HG03565 (cell line): ENCODE measurements at regions not wholly inside any gene's neighbourhood (a gene's known extent, or its start where the extent isn't known, plus 50 kb on each side); places are given as distances from the start of the nearest gene placed in this dataset.
A peak's percentile ranks its signal among the peaks of the same experiment; 100 is the strongest.
"Not testable (repeated sequence)": the region's sequence is repeated elsewhere in the genome, so short reads cannot be mapped to it uniquely, and the experiment has no call there.

Experiments
- ATAC-seq: cut with Tn5 transposase; IDR thresholded peaks from one replicate; pipeline ENCODE4 v1.9.1; 2021; ENCODE audit warnings: mild to moderate bottlenecking, moderate library complexity; ENCODE audit not compliant: unreplicated experiment

DNA sequence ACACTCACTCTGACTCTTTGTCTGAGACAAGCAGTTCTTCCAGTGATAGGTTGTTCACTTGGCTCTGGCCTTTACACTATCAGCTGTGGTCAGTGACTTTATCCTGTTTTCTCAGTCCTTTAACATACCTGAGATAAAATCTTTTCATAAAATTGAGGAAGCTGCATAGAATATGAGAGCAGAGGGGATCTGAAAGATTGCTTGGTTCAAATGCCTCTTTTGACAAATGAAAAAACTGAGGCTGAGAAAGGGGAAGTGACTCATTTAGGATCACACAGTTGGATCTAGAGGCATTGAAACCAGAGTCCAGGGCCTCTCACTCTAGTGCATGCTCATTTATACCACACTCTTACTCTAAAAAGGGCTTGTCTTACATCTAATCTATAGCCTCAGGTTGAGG, 277.0 kb upstream of the TBX18 start:
- ATAC-seq: peak; percentile 82

DNA sequence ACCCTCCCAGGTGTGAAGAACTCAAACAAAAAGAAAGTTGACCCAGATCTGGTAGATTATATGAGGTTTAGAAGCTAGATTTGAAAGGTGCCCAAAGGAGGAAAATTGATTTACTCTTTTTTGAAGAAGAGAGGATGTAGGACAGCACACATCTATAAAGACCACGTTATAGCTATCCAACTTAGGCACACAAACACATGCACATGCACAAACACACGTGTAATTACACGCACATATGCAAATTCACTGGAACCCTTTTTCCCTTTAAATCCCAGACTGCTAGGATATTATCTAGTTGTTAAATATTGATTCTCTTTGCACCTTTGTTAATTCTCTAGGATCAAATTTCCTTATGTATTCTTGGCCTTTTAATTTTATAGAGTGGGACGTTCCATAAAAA, 272.8 kb upstream of the TBX18 start:
- ATAC-seq: no peak

DNA sequence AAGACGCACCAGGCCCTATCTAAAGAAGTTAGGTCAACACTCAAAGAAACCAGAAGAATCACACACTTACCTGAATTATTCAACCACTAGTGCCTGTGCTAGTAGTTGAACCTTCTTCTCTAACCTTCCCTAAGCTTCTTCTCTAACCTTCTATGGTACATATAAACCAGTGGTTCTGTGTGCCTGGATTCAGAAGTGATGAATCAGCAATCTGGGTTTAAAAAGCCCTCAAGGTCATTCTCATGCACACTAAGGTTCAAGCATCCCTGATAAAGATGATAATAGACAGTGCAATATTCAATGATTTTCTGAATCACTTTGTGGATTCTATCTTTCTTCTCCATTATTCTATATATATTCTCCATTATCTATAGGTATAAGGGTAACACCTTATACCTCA, 271.4 kb upstream of the TBX18 start:
- no peak for ATAC-seq

GRCh38 chr6:85033547-85033946, 269.1 kb upstream of the TBX18 start:
- no peak for ATAC-seq

GRCh38 chr6:85026021-85026420, 261.6 kb upstream of the TBX18 start:
- ATAC-seq: no peak

GRCh38 chr6:85023721-85024120, 259.3 kb upstream of the TBX18 start:
- no peak for ATAC-seq

DNA sequence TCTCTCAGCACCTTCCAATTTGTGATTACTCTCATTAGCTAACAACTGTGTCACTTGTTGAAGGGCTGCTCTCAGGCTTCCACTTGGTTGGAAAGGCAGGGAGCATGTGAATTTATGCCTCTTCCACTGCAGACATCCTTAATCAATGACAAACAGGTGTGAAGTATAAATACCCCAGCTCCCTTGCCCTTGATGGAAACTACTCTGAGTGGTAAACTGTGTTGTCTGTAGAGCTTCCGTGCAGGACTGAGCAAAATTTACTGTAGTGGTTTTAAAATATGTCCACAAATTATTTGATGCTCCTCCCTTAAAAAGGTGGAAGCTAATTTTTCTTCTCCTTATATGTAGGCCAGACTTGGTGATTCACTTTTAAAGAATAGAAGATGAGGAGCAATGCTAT, 253.0 kb upstream of the TBX18 start:
- ATAC-seq: no peak

DNA sequence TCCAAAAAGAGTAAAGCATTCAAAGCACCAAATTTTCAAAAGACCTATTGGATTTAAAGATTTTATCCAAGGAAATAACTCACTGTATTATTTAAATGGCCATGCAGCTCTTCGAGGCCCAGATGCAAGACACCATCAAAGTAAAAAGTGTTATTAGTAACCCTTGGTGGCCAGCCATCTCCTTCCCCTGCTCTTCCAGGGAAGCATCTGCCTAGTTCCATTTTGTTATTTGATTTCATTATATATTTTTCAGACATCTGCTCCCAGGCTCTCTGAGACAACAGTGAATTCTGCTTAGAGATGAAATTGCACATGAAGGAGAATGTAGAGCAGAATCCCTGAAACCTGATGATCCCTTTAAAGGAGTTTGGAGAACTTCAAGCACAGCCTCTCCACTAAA, 252.3 kb upstream of the TBX18 start:
- ATAC-seq: no peak

DNA sequence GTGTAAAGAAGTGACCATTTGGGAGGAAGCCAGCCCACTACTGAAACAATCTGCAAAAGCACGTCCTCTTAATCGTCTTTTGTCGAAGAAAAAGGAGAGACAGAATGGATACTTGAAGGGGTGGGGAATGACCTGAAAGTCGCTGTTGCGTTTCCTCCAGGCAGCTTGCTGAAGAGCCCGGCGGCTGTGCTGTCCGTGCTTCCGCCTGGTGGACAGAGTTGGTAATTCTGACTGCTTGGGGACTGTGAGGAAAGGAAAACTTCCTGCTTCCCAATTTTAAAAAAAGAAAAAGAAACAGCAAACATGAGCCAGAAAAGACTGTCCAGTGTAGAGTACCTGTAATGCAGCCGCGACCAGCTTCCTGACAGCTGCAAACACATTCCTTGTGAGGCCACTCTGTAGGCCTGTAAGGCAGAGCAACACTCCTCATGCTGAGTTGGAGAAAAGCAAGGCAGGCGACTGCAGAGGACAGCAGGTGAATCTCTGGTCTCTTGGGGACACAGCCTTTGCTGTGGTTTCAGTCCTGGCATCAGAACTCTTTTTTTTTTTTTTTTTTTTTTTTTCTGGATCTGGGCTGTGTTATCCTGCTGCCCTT, 251.1 kb upstream of the TBX18 start:
- peak; percentile 69 for ATAC-seq

DNA sequence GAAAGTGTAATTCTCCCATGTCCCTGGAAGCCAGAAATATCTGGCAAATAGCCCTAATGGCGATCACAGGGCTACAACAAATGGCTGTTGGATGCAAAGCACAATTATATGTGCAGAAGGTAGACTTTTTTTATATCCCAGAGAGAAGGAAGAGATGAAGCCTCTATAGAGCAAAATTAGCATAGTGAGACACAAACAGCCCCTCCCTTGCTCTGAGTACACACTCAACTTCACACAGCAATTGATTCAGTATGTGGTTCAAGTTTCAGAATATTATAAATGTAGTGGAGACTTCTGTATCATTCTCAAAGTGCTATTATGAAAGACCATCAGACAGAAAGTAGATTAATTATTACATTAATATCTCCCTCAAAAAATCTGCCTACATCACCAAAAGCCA, 246.5 kb upstream of the TBX18 start:
- no peak for ATAC-seq

DNA sequence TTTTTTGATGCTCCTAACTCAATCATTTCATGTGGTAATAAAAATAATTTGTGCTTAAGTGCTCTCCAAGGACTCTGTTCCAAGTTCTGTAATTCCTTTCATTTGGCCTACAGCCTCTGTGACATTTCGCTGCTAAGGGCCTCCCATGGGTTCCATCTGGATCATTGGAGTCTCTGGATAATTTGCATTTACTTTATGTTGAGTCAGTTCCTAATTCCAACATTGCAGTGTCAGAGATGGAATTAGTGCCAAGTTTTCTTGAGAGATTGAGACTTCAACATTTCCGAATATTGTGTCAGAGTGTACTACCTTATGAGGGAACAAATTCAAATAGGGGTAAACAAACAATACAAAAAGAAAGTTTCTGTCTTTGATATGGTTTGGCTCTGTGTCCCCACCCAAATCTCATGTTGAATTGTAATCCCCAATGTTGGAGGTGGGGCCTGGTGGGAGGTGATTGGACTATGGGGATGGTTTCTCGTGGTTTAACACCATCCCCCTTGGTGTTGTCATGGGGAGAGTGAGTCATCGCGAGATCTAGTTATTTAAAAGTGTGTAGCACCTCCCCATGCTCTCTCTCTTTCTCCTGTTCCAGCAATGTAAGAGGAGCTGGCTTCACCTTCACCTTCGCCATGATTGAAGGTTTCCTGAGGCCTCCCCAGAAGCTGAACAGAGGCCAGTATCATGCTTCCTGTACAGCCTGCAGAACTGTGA, 244.1 kb upstream of the TBX18 start:
- no peak for ATAC-seq

DNA sequence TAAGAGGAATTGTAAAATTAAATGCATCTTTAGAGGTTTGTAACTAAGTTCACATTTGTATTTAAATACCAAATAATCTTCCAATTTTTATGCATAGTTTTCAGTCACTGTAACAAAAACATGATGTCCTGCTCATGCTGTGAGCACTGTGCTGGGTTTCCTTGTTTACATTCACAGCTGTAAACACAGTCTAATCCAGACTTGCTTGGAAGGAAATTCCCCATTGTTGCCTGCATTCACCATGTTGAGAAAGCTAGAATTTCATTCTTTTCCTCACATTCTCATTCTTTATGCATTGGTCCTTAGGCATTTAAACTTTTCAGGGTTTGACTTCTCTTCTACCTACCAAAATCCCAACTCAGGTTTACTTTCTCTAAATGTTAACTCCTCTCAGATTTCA, 242.0 kb upstream of the TBX18 start:
- no peak for ATAC-seq

DNA sequence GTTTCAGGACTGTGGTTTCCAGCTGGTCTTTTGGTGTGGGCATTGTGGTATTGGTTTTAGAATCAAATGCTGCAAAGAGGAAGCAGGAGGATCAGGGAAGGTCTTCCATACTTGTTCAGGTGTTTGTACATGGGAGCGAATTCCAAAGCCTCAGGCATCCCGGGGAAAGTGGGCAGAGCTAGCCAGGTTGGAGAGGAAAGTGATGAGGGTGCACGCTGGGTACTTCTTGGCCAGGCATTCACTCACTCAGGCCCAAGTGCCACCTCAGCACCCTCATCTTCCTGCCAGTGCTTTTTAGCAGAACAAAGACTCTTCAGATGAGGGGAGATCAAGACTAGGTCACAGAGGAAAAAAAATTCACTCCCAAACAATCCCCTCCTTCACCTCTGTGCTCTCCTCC, 241.1 kb upstream of the TBX18 start:
- no peak for ATAC-seq

DNA sequence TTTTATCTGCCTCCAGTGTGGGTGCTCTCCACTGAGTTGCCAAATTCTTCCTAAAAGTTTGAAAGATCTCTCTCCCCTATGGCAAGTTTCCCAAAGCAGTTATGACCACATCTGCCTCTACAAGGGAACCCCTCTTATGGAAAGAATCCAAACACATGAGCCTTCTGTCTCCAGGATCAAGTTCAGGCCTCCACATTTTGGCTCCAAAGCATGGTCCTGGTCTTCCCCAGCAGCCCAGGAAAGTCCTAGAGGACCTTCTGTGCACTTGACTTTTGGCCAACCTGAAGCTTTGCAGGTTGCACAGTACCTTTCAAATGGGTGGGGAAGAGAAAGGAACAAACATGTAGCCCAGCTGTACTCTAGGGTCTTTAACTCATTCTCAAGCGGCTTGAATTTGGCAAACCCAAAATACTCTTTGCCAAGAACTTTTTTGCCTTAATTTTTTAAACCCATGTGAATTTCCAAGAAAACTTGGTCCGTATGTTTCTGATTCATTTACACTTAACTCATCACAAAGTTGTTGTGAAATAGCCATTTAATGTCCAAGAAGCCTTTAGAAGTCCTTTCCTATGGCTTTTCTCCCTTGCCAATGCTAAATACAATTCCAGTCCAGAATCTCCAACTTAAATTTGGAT, 240.1 kb upstream of the TBX18 start:
- ATAC-seq: no peak

- no peak for ATAC-seq
Measured at GRCh38 chr6:85002847-85003246, 238.4 kb upstream of the TBX18 start.

- no peak for ATAC-seq
Measured at GRCh38 chr6:85000001-85000400, 235.6 kb upstream of the TBX18 start.

GRCh38 chr6:84998223-84998622, 233.8 kb upstream of the TBX18 start:
- no peak for ATAC-seq

GRCh38 chr6:84988766-84989165, 224.4 kb upstream of the TBX18 start:
- not testable (repeated sequence) for ATAC-seq

- not testable (repeated sequence) for ATAC-seq
Measured at GRCh38 chr6:84985490-84985889, 221.1 kb upstream of the TBX18 start.

- ATAC-seq: no peak
Measured at GRCh38 chr6:84979541-84979940, 215.1 kb upstream of the TBX18 start.

DNA sequence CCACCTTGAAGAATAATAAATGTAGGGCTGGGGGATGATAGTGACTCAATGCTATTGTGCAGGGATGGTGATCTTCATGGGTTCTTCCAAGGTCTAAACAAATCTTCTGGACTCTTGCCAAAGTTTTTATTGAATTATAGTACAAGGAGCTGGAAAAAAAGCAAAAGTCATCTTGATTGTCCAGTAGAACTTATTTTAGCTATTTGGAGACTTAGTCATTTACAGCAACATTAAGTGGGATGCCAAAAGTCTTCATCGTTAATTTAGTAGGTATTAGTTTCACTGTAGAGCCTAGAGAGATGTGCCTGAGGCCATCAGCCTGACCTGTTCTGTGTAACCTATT, 212.9 kb upstream of the TBX18 start:
- no peak for ATAC-seq

- ATAC-seq: no peak
Measured at GRCh38 chr6:84976526-84977362, 212.3 kb upstream of the TBX18 start.
